ENCODE measurements at regions not wholly inside any gene's neighbourhood (a gene's known extent, or its start where the extent isn't known, plus 50 kb on each side); places are given as distances from the start of the nearest gene placed in this dataset.
"Not testable (repeated sequence)": the region's sequence is repeated elsewhere in the genome, so short reads cannot be mapped to it uniquely, and the experiment has no call there.

DNA sequence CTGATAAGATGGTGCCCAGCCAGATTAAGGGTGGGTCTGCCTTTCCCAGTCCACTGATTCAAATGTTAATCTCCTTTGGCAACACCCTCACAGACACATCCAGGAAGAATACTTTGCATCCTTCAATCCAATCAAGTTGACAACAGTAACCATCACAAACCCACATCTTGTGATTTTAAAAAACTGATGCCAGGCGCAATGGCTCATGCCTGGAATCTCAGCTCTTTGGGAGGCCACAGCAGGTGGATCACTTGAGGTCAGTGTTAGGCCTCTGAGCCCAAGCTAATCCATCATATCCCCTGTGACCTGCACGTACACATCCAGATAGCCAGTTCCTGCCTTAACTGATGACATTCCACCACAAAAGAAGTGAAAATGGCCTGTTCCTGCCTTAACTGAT, 74.9 kb upstream of the ZNF462 start:
- TF ChIP-seq FOXK2 (IDR thresholded peaks at IDR 0.05); SUZ12 (IDR thresholded peaks at IDR 0.05); FOXM1 (IDR thresholded peaks at IDR 0.05; ENCODE audit: borderline replicate concordance); SP1 (IDR thresholded peaks at IDR 0.05); CTBP1 (IDR thresholded peaks at IDR 0.05; ENCODE audit: borderline replicate concordance); ARNT (IDR thresholded peaks at IDR 0.05); L3MBTL2 (conservative IDR thresholded peaks at IDR 0.05); ELF4 (IDR thresholded peaks at IDR 0.05); FOXA1 (IDR thresholded peaks at IDR 0.05); TARDBP (IDR thresholded peaks at IDR 0.05); NFRKB (IDR thresholded peaks at IDR 0.05); ZNF384 (IDR thresholded peaks at IDR 0.05): not testable (repeated sequence)
